Lower leg skin (tissue), 4 donors: ENCODE measurements at regions not wholly inside any gene's neighbourhood (a gene's known extent, or its start where the extent isn't known, plus 50 kb on each side); places are given as distances from the start of the nearest gene placed in this dataset.

ENCODE experiments used
- DNase-seq, 2 donors: peaks; one replicate each; pipeline ENCODE4 v3.0.0-alpha.2; 2019; ENCODE audit warnings: low spot score in 2 of 2
- H3K4me3 ChIP-seq: fragments of 200-600 bp; sonication (generic); 2 replicates; pipeline ENCODE4 v1.5.1; 2017; ENCODE audit warnings: mild to moderate bottlenecking, low read depth; ENCODE audit not compliant: poor library complexity, severe bottlenecking
- CTCF ChIP-seq, 3 donors: fragments of 450-650 bp; IDR thresholded peaks; one replicate each; pipeline ENCODE4 v1.5.1; 2016; ENCODE audit warnings: antibody characterized with exemption in 3 of 3, mild to moderate bottlenecking in 3 of 3, moderate library complexity in 2 of 3
- POLR2A ChIP-seq, 2 donors: fragments of 450-650 bp; IDR thresholded peaks; one replicate each; pipeline ENCODE4 v1.6.1; 2016 to 2017; ENCODE audit warnings: antibody characterized with exemption in 2 of 2, mild to moderate bottlenecking in 1 of 2, moderate library complexity in 1 of 2
- WGBS, 2 donors: methylation state at CpG; one replicate each; pipeline ENCODE4 v1.1.5; 2018; 5-methylcytosine and 5-hydroxymethylcytosine counted together
- intact Hi-C: fragments of 100-400 bp; cut with DNase I; formaldehyde crosslinking; loops from one replicate; pipeline ENCODE4 v1.15.0; 2023; ENCODE audit warnings: low total_unique reads

- 86 to 88% methylated on average over 7 of the region's 7 CpGs for WGBS, 2 donors
- TF ChIP-seq CTCF (IDR thresholded peaks at IDR 0.05) (no peak), POLR2A (IDR thresholded peaks at IDR 0.05) (no peak)
- no peak for DNase-seq
- intact Hi-C loops = loop anchor here (10.0 kb wide), 1 partner anchor 1330 kb away; no protein-coding TSS in a partner anchor
- no peak overlapping the region for H3K4me3 ChIP-seq
Observed at GRCh38 chr20:48094944-48095343, 309.7 kb upstream of the SULF2 start.

- TF ChIP-seq POLR2A (IDR thresholded peaks at IDR 0.05) (no peak), CTCF (IDR thresholded peaks at IDR 0.05) (no peak)
- intact Hi-C loops = loop anchor here (10.0 kb wide), 1 partner anchor 1331 kb away; no protein-coding TSS in a partner anchor
- 80 to 82% methylated on average over 5 of the region's 5 CpGs for WGBS, 2 donors
Observed at GRCh38 chr20:48094196-48094749, 309.0 kb upstream of the SULF2 start.

GRCh38 chr20:48092596-48093280 lies 307.5 kb upstream of the SULF2 start:
- intact Hi-C loops = loop anchor here (10.0 kb wide), 1 partner anchor 1332 kb away; no protein-coding TSS in a partner anchor
- no peak overlapping the region for H3K4me3 ChIP-seq
- 72 to 74% methylated on average over 11 to 12 of the region's 12 CpGs for WGBS, 2 donors
- no peak for TF ChIP-seq POLR2A (IDR thresholded peaks at IDR 0.05)
- TF ChIP-seq CTCF (IDR thresholded peaks at IDR 0.05) = no peak
- DNase-seq = peak in 1 of 2 donors; percentile 58

More at GRCh38 chr20:48094196-48094749, 309.0 kb upstream of the SULF2 start:
- H3K4me3 ChIP-seq = no peak overlapping the region
- DNase-seq = peak in 1 of 2 donors; percentile 9

GRCh38 chr20:48090784-48091183 lies 305.5 kb upstream of the SULF2 start:
- DNase-seq = peak in 1 of 2 donors; percentile 62
- intact Hi-C loops = loop anchor here (10.0 kb wide), 1 partner anchor 1334 kb away; no protein-coding TSS in a partner anchor
- 78 to 86% methylated on average over 7 of the region's 7 CpGs for WGBS, 2 donors
- no peak overlapping the region for H3K4me3 ChIP-seq
- TF ChIP-seq CTCF (IDR thresholded peaks at IDR 0.05) (no peak), POLR2A (IDR thresholded peaks at IDR 0.05) (no peak)

GRCh38 chr20:48090314-48090713 lies 305.0 kb upstream of the SULF2 start:
- H3K4me3 ChIP-seq = no peak overlapping the region
- no peak for TF ChIP-seq CTCF (IDR thresholded peaks at IDR 0.05)
- TF ChIP-seq POLR2A (IDR thresholded peaks at IDR 0.05) = no peak
- intact Hi-C loops = loop anchor here (10.0 kb wide), 1 partner anchor 1334 kb away; no protein-coding TSS in a partner anchor
- 85 to 88% methylated on average over 2 of the region's 2 CpGs for WGBS, 2 donors
- no peak for DNase-seq
